ENCODE measurements at regions not wholly inside any gene's neighbourhood (a gene's known extent, or its start where the extent isn't known, plus 50 kb on each side); places are given as distances from the start of the nearest gene placed in this dataset.
A peak's percentile ranks its signal among the peaks of the same experiment; 100 is the strongest.
"Not testable (repeated sequence)": the region's sequence is repeated elsewhere in the genome, so short reads cannot be mapped to it uniquely, and the experiment has no call there.

DNA sequence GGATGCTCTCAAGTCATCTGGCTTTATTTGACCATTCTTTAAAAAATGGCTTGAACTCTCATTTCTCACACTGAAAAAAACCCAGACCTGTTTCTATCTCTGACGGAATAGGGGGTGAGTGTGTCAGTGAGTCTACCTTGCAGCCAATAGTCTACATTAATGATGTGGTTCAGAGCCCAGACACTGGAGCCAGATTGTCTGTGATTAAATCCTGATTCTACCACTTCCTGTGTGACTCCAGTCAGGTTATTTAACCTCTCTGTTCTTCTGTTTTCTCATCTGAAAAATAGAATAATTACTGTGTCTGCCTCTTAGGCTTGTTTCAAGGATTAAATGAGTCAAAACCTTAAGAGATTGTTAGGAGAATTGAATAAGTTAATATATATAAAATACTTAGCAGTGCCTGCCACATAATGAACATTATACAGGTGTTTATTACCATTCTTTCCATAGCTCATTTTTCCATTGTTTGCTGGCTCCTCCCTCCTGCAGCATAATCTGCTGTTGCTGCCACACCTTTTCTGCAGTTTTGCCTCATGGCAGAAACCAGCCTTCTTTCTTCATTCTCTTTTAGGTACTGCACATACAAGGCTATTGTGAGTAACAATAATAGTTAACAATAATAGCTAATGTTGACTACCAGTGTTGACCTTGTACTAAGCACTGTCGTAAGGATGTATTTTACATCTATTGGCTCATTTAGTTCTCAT is 157.6 kb upstream of the IVNS1ABP start:
- no peak for FAIRE-seq
- no peak for DNase-seq (ENCODE audit: low spot score)

DNA sequence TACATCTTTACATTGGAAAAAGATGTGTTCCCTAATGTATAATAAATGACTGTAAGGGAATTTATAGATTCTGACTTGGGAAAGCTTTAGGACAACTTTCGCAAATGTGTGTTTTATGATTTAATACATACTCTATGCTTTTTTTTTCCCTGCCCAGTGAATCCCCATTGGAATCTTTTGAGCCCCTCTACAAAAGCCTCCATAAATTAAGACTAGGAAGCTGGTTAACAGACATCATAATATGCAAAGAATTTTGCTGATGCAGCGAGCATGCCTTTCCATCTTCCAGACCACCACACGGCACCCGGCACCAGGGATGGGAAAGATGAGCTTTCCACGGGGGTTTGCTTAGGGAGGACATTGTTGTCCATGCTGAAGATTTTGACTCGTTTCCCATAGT is 156.1 kb upstream of the IVNS1ABP start:
- no peak for DNase-seq (ENCODE audit: low spot score)
- no peak for FAIRE-seq

GRCh38 chr1:185468626-185469025 is 151.6 kb upstream of the IVNS1ABP start:
- DNase-seq (ENCODE audit: low spot score) (no peak), FAIRE-seq (no peak)

- FAIRE-seq (no peak), DNase-seq (ENCODE audit: low spot score) (no peak)
Measured at GRCh38 chr1:185467122-185467521, 150.1 kb upstream of the IVNS1ABP start.

GRCh38 chr1:185464777-185465176 is 147.7 kb upstream of the IVNS1ABP start:
- FAIRE-seq = no peak
- no peak for DNase-seq (ENCODE audit: low spot score)

GRCh38 chr1:185463433-185463832 is 146.4 kb upstream of the IVNS1ABP start:
- no peak for DNase-seq (ENCODE audit: low spot score)
- no peak for FAIRE-seq

DNA sequence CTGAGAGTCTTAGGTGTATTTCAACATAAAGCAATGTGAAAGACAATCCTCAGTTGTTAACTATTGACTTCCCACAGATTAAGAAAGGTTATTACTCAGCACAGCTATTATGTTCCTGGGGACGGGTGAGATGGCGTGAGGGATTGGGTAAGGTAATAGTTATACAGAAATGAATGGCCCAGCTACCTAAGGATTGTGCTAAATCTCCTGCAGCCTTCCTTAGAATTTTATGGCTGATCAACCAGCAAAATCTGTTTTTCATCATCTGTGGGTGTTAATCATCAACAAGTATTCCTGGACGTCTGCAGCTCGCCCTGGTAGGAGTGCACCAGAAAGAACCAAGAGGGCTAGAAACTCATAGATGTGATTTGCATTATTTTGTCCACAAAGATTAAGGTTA is 146.0 kb upstream of the IVNS1ABP start:
- no peak for FAIRE-seq

GRCh38 chr1:185460723-185461122 is 143.7 kb upstream of the IVNS1ABP start:
- FAIRE-seq; DNase-seq (ENCODE audit: low spot score): not testable (repeated sequence)

More for the DNA sequence above, 146.0 kb upstream of the IVNS1ABP start:
- no peak for DNase-seq (ENCODE audit: low spot score)

DNA sequence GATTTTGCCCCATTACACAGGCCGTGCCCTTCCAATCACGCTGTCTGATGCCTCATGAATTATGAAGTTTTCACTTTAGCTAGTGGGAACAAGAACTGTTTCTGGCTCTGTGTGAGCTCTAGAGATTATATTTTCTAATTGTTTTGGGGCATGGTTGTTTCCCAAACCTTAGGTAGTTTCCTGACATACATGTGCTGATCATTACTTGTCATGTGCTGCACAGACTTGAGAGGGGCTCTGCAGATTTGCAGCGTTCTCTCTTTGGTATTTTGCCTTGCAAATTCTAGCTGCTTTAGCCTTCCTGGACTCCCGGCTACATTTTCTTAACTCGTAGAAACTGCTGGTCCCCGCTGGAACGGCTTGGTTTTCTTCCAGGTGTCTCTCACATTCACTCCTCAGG is 142.1 kb upstream of the IVNS1ABP start:
- FAIRE-seq (no peak), DNase-seq (ENCODE audit: low spot score) (no peak)

GRCh38 chr1:185458670-185459069 is 141.6 kb upstream of the IVNS1ABP start:
- DNase-seq (ENCODE audit: low spot score) (no peak), FAIRE-seq (no peak)

GRCh38 chr1:185453496-185454192 is 136.6 kb upstream of the IVNS1ABP start:
- DNase-seq (ENCODE audit: low spot score) (no peak), FAIRE-seq (no peak)

DNA sequence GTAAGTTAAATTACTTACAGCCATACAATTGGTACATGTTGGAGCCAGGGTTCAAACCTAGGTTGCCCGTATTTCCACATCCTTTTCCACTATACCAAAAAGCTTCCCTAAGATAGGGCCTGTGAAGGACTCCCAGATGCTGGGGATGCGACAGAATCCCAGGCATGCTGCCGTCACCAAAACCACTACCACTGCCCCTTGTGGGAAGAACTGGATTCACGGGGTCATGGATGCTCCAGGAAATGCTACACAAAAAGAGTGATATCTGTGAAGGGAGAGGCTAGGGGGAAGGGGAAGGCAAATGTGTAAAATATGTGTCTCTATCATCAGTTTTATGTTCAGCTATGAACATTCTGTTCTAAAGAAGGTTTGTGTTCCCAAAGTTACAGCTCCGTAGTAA is 133.9 kb upstream of the IVNS1ABP start:
- no peak for FAIRE-seq
- no peak for DNase-seq (ENCODE audit: low spot score)

DNA sequence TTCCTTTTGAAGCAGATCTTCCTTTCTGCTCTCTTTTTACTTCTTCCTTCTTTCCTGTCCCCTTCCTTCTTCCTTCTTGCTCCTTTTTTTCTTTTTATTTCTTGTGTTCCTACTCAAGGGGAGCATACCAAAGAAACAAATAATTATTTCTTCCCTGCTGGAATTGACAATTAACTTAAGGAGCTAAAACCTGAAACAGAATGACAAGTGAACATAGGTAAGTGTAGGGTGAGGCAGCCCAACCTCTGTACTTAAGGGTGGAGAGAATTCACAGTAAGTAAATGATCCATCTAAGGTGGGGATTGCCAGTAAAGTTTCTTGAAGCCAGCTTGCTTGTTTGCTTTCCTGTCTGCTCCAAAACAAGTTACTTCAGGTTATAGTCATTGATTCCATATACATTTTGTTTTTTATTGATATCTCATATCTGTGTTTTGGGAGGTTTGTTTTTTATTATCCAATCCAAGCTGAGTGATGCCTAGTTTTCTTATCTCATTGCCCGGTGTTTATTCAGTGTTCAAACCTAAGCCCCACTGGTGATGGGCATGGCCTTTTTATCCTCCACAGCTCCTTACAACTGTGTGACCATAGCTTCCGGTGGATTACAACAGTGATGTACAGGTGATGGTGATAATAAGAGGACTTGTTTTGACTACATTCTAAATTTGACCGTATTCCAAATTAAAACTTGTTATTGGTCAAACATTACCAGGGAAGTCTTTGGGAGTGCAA is 133.2 kb upstream of the IVNS1ABP start:
- FAIRE-seq (no peak), DNase-seq (ENCODE audit: low spot score) (no peak)

GRCh38 chr1:185449378-185450059 is 132.5 kb upstream of the IVNS1ABP start:
- no peak for DNase-seq (ENCODE audit: low spot score)
- FAIRE-seq = no peak

GRCh38 chr1:185448591-185449186 is 131.6 kb upstream of the IVNS1ABP start:
- DNase-seq (ENCODE audit: low spot score) (no peak), FAIRE-seq (no peak)

GRCh38 chr1:185446131-185446530 is 129.1 kb upstream of the IVNS1ABP start:
- FAIRE-seq (no peak), DNase-seq (ENCODE audit: low spot score) (no peak)

DNA sequence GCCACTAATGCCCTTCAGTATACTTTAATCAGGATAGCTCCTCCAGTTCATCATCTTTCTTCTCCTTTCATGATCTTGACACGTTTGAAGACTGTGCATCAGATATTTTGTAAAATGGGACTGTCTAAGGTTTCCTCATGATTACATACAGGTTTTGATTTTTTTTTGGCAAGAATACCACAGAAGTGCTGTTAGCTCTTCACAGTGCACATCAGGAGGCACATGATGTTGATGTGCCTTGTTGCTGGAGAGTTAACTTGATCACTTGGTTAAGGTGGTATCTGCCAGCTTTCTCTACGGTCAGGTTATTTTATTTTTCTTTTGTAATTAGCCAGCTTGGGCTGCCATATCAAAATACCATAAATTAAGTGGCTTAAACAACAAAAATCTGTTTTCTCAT is 128.6 kb upstream of the IVNS1ABP start:
- FAIRE-seq = no peak

GRCh38 chr1:185444676-185445075 is 127.6 kb upstream of the IVNS1ABP start:
- no peak for FAIRE-seq
- DNase-seq (ENCODE audit: low spot score) = no peak

More for the DNA sequence above, 128.6 kb upstream of the IVNS1ABP start:
- DNase-seq (ENCODE audit: low spot score) = no peak

DNA sequence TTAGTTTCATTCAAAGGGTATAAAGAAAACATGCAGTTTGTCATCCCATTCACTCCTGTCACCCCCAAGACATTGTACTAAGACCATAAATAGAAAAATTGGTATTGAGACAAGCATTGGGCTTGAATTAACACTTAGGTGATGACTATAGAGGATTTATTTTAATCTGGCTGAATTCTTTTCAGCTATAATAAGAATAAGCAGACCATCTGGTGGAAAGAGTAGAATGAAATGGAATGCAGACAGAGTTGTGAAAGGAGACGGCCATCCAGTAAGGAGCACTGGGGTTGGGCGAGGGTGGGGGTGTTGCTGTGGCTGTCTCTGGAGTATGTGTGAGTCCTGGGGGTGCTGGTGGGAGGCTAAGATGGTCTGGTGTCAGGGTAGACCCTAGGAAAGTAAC is 125.0 kb upstream of the IVNS1ABP start:
- DNase-seq (ENCODE audit: low spot score) = no peak
- FAIRE-seq = no peak

DNA sequence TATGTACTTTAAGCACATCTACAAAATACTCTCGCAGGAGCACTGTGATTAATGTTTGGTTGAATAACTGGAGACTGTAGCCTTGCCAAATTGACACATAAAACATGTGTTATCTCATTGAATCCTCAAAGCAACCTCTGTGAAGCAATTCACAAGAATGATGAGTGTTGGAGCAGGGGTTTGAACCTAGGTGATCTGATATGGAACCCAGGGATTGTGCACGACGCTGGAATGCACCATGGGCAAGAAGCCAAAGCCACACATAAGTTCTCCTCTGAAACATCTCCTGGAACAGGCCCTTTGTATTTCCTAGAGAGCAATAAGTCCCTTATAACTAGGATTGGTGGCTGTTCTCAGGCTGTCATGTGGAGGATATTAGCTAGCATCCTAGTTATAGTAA is 124.6 kb upstream of the IVNS1ABP start:
- DNase-seq (ENCODE audit: low spot score) (peak; percentile 78), FAIRE-seq (no peak)

DNA sequence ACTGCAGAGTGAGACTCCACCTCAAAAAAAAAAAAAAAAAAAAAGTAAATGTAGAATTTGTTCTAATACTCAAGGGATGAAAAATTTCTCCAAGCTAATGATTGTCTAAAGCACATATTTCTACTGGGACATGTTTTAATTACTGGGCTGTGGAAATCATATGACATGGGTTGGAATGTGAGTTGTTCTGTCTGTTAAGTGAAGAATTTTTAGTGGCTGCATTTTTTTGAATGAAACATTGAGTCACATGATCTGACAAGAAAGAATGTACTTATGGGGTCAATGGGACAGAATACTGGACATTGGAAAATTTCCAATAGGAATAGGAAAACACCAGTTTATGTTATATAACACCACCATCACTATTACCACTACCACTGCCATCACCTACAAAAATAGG is 123.8 kb upstream of the IVNS1ABP start:
- no peak for FAIRE-seq
- no peak for DNase-seq (ENCODE audit: low spot score)
